Stimulated activated memory B cell treated with anti-CD40 and anti-IgM and Interleukin-4, amounts not matched to agents 10 μg/mL and 1 μg/mL and 100 μg/mL, for 72 hours (primary cell): ENCODE measurements at regions not wholly inside any gene's neighbourhood (a gene's known extent, or its start where the extent isn't known, plus 50 kb on each side); places are given as distances from the start of the nearest gene placed in this dataset.
"Not testable (repeated sequence)": the region's sequence is repeated elsewhere in the genome, so short reads cannot be mapped to it uniquely, and the experiment has no call there.

Experiments
- ATAC-seq: fragments of 150-1000 bp; cut with Tn5 transposase; 2 replicates; pipeline ENCODE4 v1.10.0; 2021
- H3K27ac Mint-ChIP-seq: one replicate; pipeline ENCODE4 v1.8.0; 2022; ENCODE audit warnings: mild to moderate bottlenecking, mixed read lengths
- H3K27me3 Mint-ChIP-seq: one replicate; pipeline ENCODE4 v1.8.0; 2022; ENCODE audit warnings: mixed read lengths
- H3K36me3 Mint-ChIP-seq: one replicate; pipeline ENCODE4 v1.8.0; 2022; ENCODE audit warnings: mixed read lengths
- H3K4me1 Mint-ChIP-seq: one replicate; pipeline ENCODE4 v1.8.0; 2022; ENCODE audit warnings: mixed read lengths
- H3K4me3 Mint-ChIP-seq: one replicate; pipeline ENCODE4 v1.8.0; 2022; ENCODE audit warnings: mild to moderate bottlenecking, moderate library complexity, mixed read lengths
- H3K9me3 Mint-ChIP-seq: one replicate; pipeline ENCODE4 v1.8.0; 2022; ENCODE audit warnings: mixed read lengths

- Mint-ChIP-seq H3K36me3 (no peaks in the 10 kb centered on the region), H3K27ac (no peak overlapping the region), H3K4me3 (no peak overlapping the region), H3K4me1 (no peaks in the 10 kb centered on the region), H3K9me3 (peaks cover 6% of the 10 kb centered on the region), H3K27me3 (no peaks in the 10 kb centered on the region)
- ATAC-seq: no peak
Measured at GRCh38 chr7:10429511-10429910, 544.2 kb upstream of the PHF14 start.

- no peak overlapping the region for H3K4me3 Mint-ChIP-seq
- H3K27me3 Mint-ChIP-seq: no peaks in the 10 kb centered on the region
- no peak for ATAC-seq
Measured at GRCh38 chr7:10436302-10436701, 537.4 kb upstream of the PHF14 start.

GRCh38 chr7:10439027-10439426 is 534.6 kb upstream of the PHF14 start:
- no peak for ATAC-seq
- no peaks in the 10 kb centered on the region for H3K4me1 Mint-ChIP-seq
- no peak overlapping the region for H3K4me3 Mint-ChIP-seq
- H3K9me3 Mint-ChIP-seq: peaks cover 14% of the 10 kb centered on the region
- no peaks in the 10 kb centered on the region for H3K36me3 Mint-ChIP-seq
- no peak overlapping the region for H3K27ac Mint-ChIP-seq
- H3K27me3 Mint-ChIP-seq: no peaks in the 10 kb centered on the region

More at GRCh38 chr7:10436302-10436701, 537.4 kb upstream of the PHF14 start:
- no peaks in the 10 kb centered on the region for H3K4me1 Mint-ChIP-seq
- peaks cover 6% of the 10 kb centered on the region for H3K9me3 Mint-ChIP-seq
- H3K36me3 Mint-ChIP-seq: no peaks in the 10 kb centered on the region
- no peak overlapping the region for H3K27ac Mint-ChIP-seq

GRCh38 chr7:10455936-10456335 is 517.7 kb upstream of the PHF14 start:
- H3K4me3 Mint-ChIP-seq: no peak overlapping the region
- H3K27me3 Mint-ChIP-seq: no peaks in the 10 kb centered on the region
- no peak for ATAC-seq

GRCh38 chr7:10460474-10460873 is 513.2 kb upstream of the PHF14 start:
- no peaks in the 10 kb centered on the region for H3K36me3 Mint-ChIP-seq
- no peaks in the 10 kb centered on the region for H3K27me3 Mint-ChIP-seq
- H3K27ac Mint-ChIP-seq: no peak overlapping the region
- no peak for ATAC-seq
- H3K9me3 Mint-ChIP-seq: peaks cover 6% of the 10 kb centered on the region
- no peaks in the 10 kb centered on the region for H3K4me1 Mint-ChIP-seq
- H3K4me3 Mint-ChIP-seq: no peak overlapping the region

More at GRCh38 chr7:10455936-10456335, 517.7 kb upstream of the PHF14 start:
- no peak overlapping the region for H3K27ac Mint-ChIP-seq
- H3K9me3 Mint-ChIP-seq: peaks cover 12% of the 10 kb centered on the region
- no peaks in the 10 kb centered on the region for H3K36me3 Mint-ChIP-seq
- no peaks in the 10 kb centered on the region for H3K4me1 Mint-ChIP-seq

GRCh38 chr7:10463701-10464100 is 510.0 kb upstream of the PHF14 start:
- no peaks in the 10 kb centered on the region for H3K36me3 Mint-ChIP-seq
- no peak for ATAC-seq
- peaks cover 3% of the 10 kb centered on the region for H3K9me3 Mint-ChIP-seq
- no peaks in the 10 kb centered on the region for H3K27me3 Mint-ChIP-seq
- H3K27ac Mint-ChIP-seq: no peak overlapping the region
- no peak overlapping the region for H3K4me3 Mint-ChIP-seq
- H3K4me1 Mint-ChIP-seq: no peaks in the 10 kb centered on the region

- not testable (repeated sequence) for H3K27me3 Mint-ChIP-seq, H3K9me3 Mint-ChIP-seq, ATAC-seq, H3K4me1 Mint-ChIP-seq, H3K27ac Mint-ChIP-seq, H3K36me3 Mint-ChIP-seq, H3K4me3 Mint-ChIP-seq
Measured at GRCh38 chr7:10465536-10465935, 508.1 kb upstream of the PHF14 start.

GRCh38 chr7:10468908-10469307 is 504.8 kb upstream of the PHF14 start:
- peaks cover 3% of the 10 kb centered on the region for H3K9me3 Mint-ChIP-seq
- H3K4me3 Mint-ChIP-seq: no peak overlapping the region
- no peaks in the 10 kb centered on the region for H3K27me3 Mint-ChIP-seq
- H3K4me1 Mint-ChIP-seq: no peaks in the 10 kb centered on the region
- no peak overlapping the region for H3K27ac Mint-ChIP-seq
- no peaks in the 10 kb centered on the region for H3K36me3 Mint-ChIP-seq
- no peak for ATAC-seq

GRCh38 chr7:10469476-10469875 is 504.2 kb upstream of the PHF14 start:
- H3K36me3 Mint-ChIP-seq: no peaks in the 10 kb centered on the region
- H3K9me3 Mint-ChIP-seq: peaks cover under 1% of the 10 kb centered on the region
- H3K4me3 Mint-ChIP-seq: no peak overlapping the region
- ATAC-seq: no peak
- no peak overlapping the region for H3K27ac Mint-ChIP-seq
- H3K27me3 Mint-ChIP-seq: no peaks in the 10 kb centered on the region
- no peaks in the 10 kb centered on the region for H3K4me1 Mint-ChIP-seq

DNA sequence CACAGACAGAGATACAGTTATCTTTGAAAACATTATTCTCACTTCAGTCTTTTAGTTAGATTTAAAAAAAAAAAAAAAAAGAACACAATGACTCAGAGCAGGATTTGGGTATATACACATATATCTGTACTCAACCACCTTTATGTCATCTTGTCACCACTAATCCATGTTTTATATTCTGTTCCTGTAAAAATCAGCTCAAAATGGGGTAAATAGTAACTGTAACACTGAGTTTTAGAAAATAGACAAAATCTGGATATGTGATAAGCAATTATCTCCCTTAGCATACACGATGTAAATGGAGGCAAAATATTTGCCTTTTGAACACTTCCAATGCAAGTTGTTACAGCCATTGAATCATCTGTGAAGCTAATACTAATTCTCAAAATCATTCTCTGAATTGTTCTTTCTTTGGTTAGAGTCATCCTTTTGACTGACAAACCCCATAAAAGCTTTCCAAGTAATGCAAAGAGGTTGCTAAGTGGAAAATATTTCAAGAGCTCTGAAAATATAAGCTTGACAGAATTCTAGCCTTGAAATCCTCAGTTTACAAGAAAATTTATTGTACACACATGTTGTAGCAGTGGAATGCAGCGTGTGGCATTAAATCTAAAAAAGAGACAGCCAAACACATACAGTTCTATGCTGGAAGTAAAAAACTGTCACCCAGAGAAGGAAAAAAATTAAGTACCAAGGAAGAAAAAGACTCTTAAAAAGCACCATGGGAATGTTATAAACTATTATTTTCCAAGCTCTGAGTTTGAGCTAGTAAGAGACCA is 502.2 kb upstream of the PHF14 start:
- ATAC-seq: no peak
- no peaks in the 10 kb centered on the region for H3K36me3 Mint-ChIP-seq
- H3K27ac Mint-ChIP-seq: no peak overlapping the region
- no peaks in the 10 kb centered on the region for H3K4me1 Mint-ChIP-seq
- no peaks in the 10 kb centered on the region for H3K27me3 Mint-ChIP-seq
- no peaks in the 10 kb centered on the region for H3K9me3 Mint-ChIP-seq
- no peak overlapping the region for H3K4me3 Mint-ChIP-seq

- no peak overlapping the region for H3K4me3 Mint-ChIP-seq
- no peaks in the 10 kb centered on the region for H3K27me3 Mint-ChIP-seq
- no peaks in the 10 kb centered on the region for H3K4me1 Mint-ChIP-seq
- no peak overlapping the region for H3K27ac Mint-ChIP-seq
- no peaks in the 10 kb centered on the region for H3K36me3 Mint-ChIP-seq
- ATAC-seq: no peak
- peaks cover 2% of the 10 kb centered on the region for H3K9me3 Mint-ChIP-seq
Measured at GRCh38 chr7:10472115-10472514, 501.6 kb upstream of the PHF14 start.

DNA sequence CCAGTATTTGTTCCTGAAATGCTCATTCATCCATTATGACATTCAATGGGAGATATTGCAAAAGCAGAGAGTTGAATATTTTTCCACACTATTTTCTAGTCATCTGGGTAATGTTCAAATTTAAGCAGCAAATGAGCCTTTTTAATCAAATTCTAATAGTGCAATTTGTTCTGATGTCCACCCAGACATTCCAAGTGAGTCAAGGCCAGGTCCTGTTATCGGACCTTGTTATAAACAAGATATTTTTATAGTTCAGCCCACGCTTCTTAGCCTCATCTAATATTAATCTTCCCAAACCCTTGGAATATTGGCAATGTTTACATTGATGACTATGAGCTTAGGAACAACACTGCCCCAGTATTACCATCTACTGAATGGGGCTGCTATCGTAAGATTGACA is 500.1 kb upstream of the PHF14 start:
- no peak for ATAC-seq
- Mint-ChIP-seq H3K4me1 (no peaks in the 10 kb centered on the region), H3K27me3 (no peaks in the 10 kb centered on the region), H3K9me3 (peaks cover 3% of the 10 kb centered on the region), H3K36me3 (no peaks in the 10 kb centered on the region), H3K27ac (no peak overlapping the region), H3K4me3 (no peak overlapping the region)

- Mint-ChIP-seq H3K4me3 (no peak overlapping the region), H3K27ac (no peak overlapping the region), H3K27me3 (no peaks in the 10 kb centered on the region), H3K9me3 (peaks cover 3% of the 10 kb centered on the region), H3K36me3 (no peaks in the 10 kb centered on the region), H3K4me1 (no peaks in the 10 kb centered on the region)
- ATAC-seq: no peak
Measured at GRCh38 chr7:10474048-10474447, 499.6 kb upstream of the PHF14 start.

- no peak for ATAC-seq
- Mint-ChIP-seq H3K27ac (no peak overlapping the region), H3K4me3 (no peak overlapping the region), H3K4me1 (no peaks in the 10 kb centered on the region), H3K27me3 (no peaks in the 10 kb centered on the region), H3K36me3 (no peaks in the 10 kb centered on the region), H3K9me3 (peaks cover 3% of the 10 kb centered on the region)
Measured at GRCh38 chr7:10475940-10476641, 497.6 kb upstream of the PHF14 start.

DNA sequence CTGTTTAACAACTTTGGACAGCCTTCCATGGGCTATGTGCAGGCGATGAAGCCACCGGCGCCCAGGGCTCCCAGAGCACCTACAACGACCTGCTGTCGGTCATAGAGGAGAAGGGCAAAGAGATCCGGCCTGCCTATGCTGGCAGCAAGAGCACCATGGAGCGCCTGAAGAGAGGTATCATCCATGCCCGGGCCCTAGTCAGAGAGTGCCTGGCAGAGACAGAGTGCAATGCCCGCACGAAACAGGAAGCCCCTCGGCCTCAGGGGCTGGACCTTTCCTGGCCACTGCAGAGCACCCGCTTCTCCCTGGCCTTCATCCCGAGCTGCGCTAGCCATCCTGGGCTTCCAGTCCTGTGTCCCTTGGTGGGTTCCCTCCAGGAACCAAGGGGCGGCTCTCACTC is 497.0 kb upstream of the PHF14 start:
- no peaks in the 10 kb centered on the region for H3K36me3 Mint-ChIP-seq
- H3K27me3 Mint-ChIP-seq: no peaks in the 10 kb centered on the region
- H3K9me3 Mint-ChIP-seq: peaks cover 3% of the 10 kb centered on the region
- H3K4me3 Mint-ChIP-seq: no peak overlapping the region
- H3K4me1 Mint-ChIP-seq: no peaks in the 10 kb centered on the region
- ATAC-seq: no peak
- no peak overlapping the region for H3K27ac Mint-ChIP-seq

DNA sequence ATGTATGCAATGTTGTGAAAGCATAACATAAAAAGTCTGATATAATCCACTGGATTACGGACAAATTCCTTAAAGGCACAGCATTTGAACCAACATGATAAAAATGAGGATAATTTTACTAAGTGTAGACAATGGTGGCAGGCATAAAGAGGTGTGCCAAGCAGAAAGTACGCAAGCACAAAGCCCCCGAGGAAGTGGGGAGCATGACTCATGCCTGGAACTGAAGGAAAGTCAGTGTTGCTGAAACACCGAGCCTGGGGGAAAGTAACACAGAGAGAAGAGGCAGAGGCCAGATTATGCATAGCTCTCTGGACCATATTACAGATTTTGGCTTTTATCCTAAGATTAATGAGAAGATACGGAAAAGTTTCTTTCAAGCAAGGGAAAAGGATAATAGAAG is 490.0 kb upstream of the PHF14 start:
- H3K4me1 Mint-ChIP-seq: no peaks in the 10 kb centered on the region
- ATAC-seq: no peak
- no peaks in the 10 kb centered on the region for H3K27me3 Mint-ChIP-seq
- H3K36me3 Mint-ChIP-seq: no peaks in the 10 kb centered on the region
- no peaks in the 10 kb centered on the region for H3K9me3 Mint-ChIP-seq
- H3K27ac Mint-ChIP-seq: no peak overlapping the region
- no peak overlapping the region for H3K4me3 Mint-ChIP-seq
